NK-92 treated with Interleukin-12 subunit alpha and Interleukin-12 subunit beta, amount 100 ng/mL, for 24 hours (cell line): ENCODE measurements at regions not wholly inside any gene's neighbourhood (a gene's known extent, or its start where the extent isn't known, plus 50 kb on each side); places are given as distances from the start of the nearest gene placed in this dataset.

ENCODE experiments used
- DNase-seq: peaks from one replicate; lab custom pipeline; 2025; lab: John Stamatoyannopoulos, UW

DNA sequence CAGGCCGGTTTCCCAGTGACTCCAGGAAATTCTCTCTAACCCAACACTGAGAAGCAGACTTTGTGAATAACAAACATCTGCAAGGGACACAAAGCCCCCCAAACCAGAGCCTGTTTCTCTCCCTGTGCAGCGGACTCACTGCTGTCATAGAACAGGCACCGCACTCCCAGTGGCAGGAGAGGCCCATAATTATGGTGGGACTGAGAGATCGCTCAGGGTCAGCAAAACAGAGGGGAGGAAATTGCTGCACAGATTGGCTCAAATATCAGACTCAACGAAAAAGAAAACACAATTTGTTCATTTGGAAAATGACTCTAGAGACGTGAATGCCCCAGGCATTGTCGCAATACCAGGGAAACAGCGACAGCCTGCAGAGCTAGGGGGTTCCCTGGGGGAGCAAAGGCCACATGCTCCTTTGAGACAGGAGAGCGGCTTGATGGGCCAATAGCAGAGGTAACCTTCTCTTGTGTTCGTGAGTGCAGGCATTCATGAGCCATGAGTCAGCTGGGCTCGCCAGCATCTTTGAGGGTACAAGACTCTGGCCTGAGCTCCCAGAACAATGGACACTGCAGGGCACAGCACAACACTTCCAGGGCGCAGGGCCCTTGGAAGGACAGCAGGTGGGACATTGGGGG lies 143.3 kb upstream of the KLHL29 start:
- DNase-seq: no peak

GRCh38 chr2:23243073-23243659 lies 141.8 kb upstream of the KLHL29 start:
- DNase-seq: no peak

GRCh38 chr2:23244617-23245016 lies 140.4 kb upstream of the KLHL29 start:
- DNase-seq: no peak

- no peak for DNase-seq
Measured at GRCh38 chr2:23246992-23247683, 137.8 kb upstream of the KLHL29 start.

- DNase-seq: no peak
Measured at GRCh38 chr2:23248667-23249066, 136.3 kb upstream of the KLHL29 start.

DNA sequence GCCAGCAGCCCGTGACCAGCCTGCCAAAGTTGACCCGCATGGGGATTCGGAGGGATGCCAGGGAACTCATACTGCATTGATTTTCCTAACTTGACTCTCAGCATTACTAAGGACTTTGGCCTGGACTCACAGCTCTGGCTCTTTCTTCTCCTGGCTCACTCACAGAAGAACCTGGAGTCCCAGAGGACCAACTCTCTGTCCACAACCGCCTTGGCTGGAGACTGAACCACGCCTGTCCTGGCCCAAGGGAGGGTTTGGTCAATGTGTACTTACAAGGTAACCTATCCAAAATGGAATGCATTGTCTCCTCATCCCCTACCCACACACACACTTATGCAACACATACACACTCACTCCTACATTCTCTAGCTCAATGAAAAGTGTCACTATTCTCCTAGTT lies 135.6 kb upstream of the KLHL29 start:
- DNase-seq: no peak

GRCh38 chr2:23250371-23250770 lies 134.6 kb upstream of the KLHL29 start:
- DNase-seq: no peak

DNA sequence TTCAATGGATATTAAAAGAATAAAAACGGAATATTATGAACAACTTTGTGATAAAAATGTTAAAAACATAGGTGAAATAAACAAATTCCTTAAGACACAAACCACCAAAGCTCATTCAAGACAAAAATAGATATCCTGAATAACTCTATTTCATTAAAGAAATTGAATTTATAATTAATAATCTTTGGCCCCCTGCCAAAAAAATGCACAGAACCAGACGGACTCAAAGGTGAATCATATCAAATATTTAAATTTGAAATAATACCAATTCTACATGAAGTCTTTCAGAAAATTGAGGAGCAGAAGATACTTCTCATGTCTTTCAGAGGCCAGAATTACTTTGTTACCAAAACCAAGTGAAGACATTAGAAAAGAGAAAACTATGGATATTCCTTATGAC lies 128.3 kb upstream of the KLHL29 start:
- DNase-seq: no peak

DNA sequence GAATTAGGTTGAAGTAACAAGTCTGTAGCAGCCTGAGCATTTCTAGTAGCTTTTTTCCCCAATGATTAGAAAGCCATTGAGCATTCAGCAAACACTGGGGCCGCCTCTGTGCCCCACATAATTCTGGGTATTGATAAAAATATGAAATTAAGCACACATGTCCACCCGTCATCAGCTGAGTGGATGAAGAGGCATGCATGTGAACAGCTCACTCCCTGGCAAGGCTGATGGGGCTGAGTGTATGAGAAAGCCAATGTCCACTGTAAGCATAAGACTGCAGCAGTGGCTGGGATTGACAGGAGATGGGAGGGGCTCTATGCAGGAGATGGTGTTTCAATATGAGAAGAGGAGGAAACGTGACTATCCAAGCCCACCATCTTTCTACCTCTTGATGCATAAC lies 124.4 kb upstream of the KLHL29 start:
- no peak for DNase-seq

GRCh38 chr2:23268467-23269263 lies 116.3 kb upstream of the KLHL29 start:
- DNase-seq: no peak

DNA sequence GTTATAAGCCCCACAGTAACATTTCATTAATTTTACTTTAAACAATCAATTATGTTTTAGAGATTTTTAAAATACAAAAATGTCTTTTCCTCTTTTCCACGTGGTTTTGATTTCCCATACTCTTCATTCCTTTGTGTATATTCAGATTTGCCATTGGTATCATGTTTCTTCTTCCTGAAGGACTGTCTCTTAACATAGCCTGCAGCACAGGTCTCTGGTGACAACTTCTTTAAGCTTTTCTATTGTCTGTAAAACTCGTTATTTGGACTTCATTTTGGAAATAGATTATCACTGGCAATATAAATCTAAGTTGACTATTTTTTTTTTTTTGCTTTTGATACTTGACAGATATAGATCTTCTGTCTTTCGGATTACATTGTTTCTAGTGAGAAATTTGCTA lies 115.2 kb upstream of the KLHL29 start:
- no peak for DNase-seq

DNA sequence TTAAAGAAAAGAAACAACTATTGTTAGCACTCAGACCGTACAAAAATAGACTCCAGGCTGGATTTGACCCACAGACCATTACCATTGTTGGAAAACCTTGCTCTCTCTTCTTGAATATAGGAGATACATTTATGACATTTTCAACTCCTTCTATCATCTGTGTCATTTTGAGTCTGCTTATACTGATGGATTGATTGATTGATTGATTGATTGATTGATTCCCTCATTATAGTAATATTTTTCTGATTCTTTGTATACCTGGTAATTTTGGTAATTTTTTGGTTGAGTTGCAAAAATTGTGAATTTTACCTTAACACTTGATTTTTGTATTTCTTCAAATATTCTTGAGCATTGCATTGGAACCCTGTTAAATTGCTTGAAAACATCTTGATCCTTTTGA lies 114.2 kb upstream of the KLHL29 start:
- DNase-seq: no peak

DNA sequence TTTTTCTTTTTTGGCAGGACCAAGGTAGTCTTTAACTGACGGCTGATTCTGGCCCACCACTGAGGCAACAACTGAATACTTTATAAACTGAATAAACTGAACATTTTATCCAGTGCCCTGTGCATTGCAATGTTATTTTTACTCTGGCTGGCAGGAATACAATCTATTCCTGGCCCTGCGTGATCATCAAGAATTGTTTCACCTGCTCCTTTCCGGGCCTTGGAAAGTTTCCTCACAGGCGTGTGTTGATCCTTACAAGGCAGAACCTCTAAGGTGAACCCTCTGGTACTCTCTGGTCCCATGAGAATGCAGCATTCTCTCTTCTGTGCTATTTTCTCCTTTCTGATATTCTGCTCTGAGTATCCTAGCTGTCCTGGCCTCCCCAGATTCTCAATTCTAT lies 113.7 kb upstream of the KLHL29 start:
- DNase-seq: no peak

DNA sequence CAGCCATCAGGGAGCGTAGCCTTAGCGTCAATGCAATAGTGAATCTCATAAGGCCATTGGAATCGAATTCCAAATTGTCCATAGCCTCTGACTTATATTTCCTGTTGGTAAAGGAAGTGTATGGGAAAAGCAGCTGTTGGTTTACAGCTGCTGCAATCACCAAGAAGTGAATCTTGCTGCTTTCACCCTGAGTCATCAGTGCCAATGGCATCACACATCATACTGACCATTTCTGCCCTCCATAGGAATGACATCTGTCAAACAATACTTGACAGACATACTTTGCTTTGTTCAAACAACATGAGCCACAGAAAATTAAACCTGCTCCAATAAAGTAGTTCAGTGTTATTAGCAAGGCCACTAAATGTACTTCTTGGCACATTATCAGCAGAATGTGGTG lies 111.2 kb upstream of the KLHL29 start:
- DNase-seq: no peak

GRCh38 chr2:23280401-23280800 lies 104.6 kb upstream of the KLHL29 start:
- DNase-seq: no peak

- DNase-seq: no peak
Measured at GRCh38 chr2:23283653-23284052, 101.3 kb upstream of the KLHL29 start.

DNA sequence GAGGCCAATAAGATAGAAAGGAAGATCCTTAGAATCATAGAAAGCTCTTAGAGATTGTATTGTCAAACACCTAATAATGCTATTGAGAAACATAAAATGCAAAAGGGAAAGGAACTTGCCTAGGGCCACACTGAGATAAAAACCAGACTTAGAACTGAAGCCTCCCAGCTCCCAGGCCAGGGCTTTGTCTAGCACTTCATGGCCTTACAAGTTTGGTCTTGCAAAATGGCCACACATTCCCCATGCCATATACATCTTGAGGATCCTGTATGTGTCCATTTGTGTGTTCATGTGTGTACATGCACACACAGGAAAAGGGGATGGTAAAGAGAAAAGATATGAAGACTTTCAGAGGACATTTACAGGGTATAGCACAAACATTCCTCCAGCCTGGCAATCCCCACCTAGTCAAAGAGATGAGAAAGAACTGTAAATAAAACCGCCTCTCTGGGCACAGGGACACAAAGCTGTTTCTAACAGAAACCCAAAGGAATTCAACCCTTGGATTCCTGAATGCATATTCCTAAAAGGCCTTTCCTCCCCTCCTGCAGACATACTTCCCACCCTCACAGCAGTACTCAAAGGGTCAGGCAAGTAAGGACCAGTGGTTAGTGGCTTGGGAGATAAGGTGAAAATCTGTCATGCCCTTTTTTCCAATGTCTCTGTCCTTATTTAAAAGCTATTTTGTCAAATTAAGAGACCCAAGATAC lies 99.7 kb upstream of the KLHL29 start:
- no peak for DNase-seq

GRCh38 chr2:23286031-23286757 lies 98.8 kb upstream of the KLHL29 start:
- DNase-seq: no peak

- DNase-seq: no peak
Measured at GRCh38 chr2:23286758-23287704, 97.9 kb upstream of the KLHL29 start.

DNA sequence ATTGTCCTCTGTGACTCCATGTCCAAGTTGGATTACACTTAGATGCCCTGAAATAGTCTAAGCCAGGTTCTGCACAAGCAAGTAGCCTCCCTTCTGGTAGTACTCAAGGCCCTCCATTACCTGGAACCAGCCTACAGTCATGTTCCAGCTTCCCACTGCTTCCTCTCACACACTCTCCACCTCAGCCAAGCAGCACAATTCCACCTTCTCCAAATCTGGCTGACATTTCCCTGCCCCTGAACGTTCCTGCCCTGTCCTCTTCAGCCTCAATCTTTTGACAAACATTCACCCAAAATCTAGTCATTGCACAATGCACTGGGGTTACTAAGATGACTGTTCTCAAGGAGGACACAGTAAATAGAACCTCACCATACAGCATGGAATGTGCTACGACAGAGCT lies 95.3 kb upstream of the KLHL29 start:
- DNase-seq: no peak
